HEK293 (cell line): ENCODE measurements at regions not wholly inside any gene's neighbourhood (a gene's known extent, or its start where the extent isn't known, plus 50 kb on each side); places are given as distances from the start of the nearest gene placed in this dataset.
A peak's percentile ranks its signal among the peaks of the same experiment; 100 is the strongest.

Experiments used
- CTCF ChIA-PET: fragments of 350-600 bp; formaldehyde crosslinking; extraction: SDS; loops from one replicate; lab custom pipeline; 2021; ENCODE audit warnings: antibody characterized with exemption; lab: Yijun Ruan, JAX
- POLR2A ChIA-PET: fragments of 300-600 bp; formaldehyde crosslinking; extraction: SDS; loops from one replicate; lab custom pipeline; 2020; ENCODE audit warnings: antibody characterized with exemption, inconsistent platforms; lab: Yijun Ruan, JAX
- H3K27ac ChIP-seq: fragments of 200-500 bp; sonication (Bioruptor generic); 2 replicates; pipeline ENCODE4 v1.5.1; 2014; ENCODE audit warnings: low read depth, low read length, control low read depth, inconsistent platforms; ENCODE audit errors: extremely low read depth
- H3K36me3 ChIP-seq, 2 experiments: fragments of 200-500 bp in 1 of 2; sonication (Bioruptor generic) in 1 of 2; 1 replicate in 1 of 2; 2 replicates in 1 of 2; pipeline ENCODE4 v1.5.1; 2014 to 2017; ENCODE audit warnings: inconsistent platforms in 2 of 2, low read length in 2 of 2; ENCODE audit not compliant: control insufficient read depth in 2 of 2, insufficient read depth in 1 of 2
- H3K4me1 ChIP-seq: fragments of 200-500 bp; sonication (Bioruptor generic); 2 replicates; pipeline ENCODE4 v1.5.1; 2014; ENCODE audit warnings: mild to moderate bottlenecking, low read length, inconsistent platforms; ENCODE audit not compliant: control insufficient read depth, insufficient read depth
- H3K4me3 ChIP-seq: 2 replicates; pipeline ENCODE4 v1.5.1; 2011; ENCODE audit warnings: low read depth, mild to moderate bottlenecking, control low read depth, low read length, moderate library complexity
- H3K9me3 ChIP-seq: fragments of 200-500 bp; sonication (Bioruptor generic); 2 replicates; pipeline ENCODE4 v1.5.1; 2014; ENCODE audit warnings: low read depth, low read length, inconsistent platforms; ENCODE audit not compliant: control insufficient read depth, insufficient read depth
- ATF2 ChIP-seq: fragments of 450-650 bp; formaldehyde crosslinking; IDR thresholded peaks from 2 replicates; pipeline ENCODE4 v1.5.1; 2016; ENCODE audit warnings: missing biosample characterization, missing genetic modification characterization, low read depth
- GLI4 ChIP-seq: fragments of 450-650 bp; formaldehyde crosslinking; IDR thresholded peaks from 2 replicates; pipeline ENCODE4 v1.5.1; 2016; ENCODE audit warnings: missing biosample characterization, missing genetic modification characterization
- GLIS1 ChIP-seq: fragments of 450-650 bp; formaldehyde crosslinking; IDR thresholded peaks from 2 replicates; pipeline ENCODE4 v1.5.1; 2016; ENCODE audit warnings: missing biosample characterization, missing genetic modification characterization
- ZBTB49 ChIP-seq: fragments of 450-650 bp; formaldehyde crosslinking; IDR thresholded peaks from 2 replicates; pipeline ENCODE4 v1.5.1; 2016; ENCODE audit warnings: missing biosample characterization, missing genetic modification characterization, low read depth
- ZIC2 ChIP-seq: fragments of 450-650 bp; formaldehyde crosslinking; IDR thresholded peaks from 2 replicates; pipeline ENCODE4 v1.5.1; 2016; ENCODE audit warnings: missing biosample characterization, missing genetic modification characterization
- ZNF274 ChIP-seq, 2 experiments: fragments of 200-500 bp in 1 of 2; fragments of 450-650 bp in 1 of 2; sonication (Bioruptor generic) in 1 of 2; formaldehyde crosslinking in 1 of 2; IDR thresholded peaks; 2 replicates each; pipeline versions ENCODE4 v1.5.1 to v1.6.1; 2014 to 2016; ENCODE audit warnings: borderline replicate concordance in 1 of 2, inconsistent platforms in 1 of 2, low read length in 1 of 2, missing biosample characterization in 1 of 2, missing genetic modification characterization in 1 of 2
- ZNF362 ChIP-seq: fragments of 450-650 bp; formaldehyde crosslinking; IDR thresholded peaks from 2 replicates; pipeline ENCODE4 v1.5.1; 2016; ENCODE audit warnings: missing biosample characterization, missing genetic modification characterization
- ZNF404 ChIP-seq: fragments of 450-650 bp; formaldehyde crosslinking; IDR thresholded peaks from 2 replicates; pipeline ENCODE4 v1.5.1; 2017; ENCODE audit warnings: missing biosample characterization, missing genetic modification characterization
- ZNF433 ChIP-seq: fragments of 450-650 bp; formaldehyde crosslinking; IDR thresholded peaks from 2 replicates; pipeline ENCODE4 v1.5.1; 2016; ENCODE audit warnings: missing biosample characterization, missing genetic modification characterization, low read depth
- ZNF747 ChIP-seq: fragments of 450-650 bp; formaldehyde crosslinking; IDR thresholded peaks from 2 replicates; pipeline ENCODE4 v1.5.1; 2016; ENCODE audit warnings: missing biosample characterization, missing genetic modification characterization
- ZNF785 ChIP-seq: fragments of 450-650 bp; formaldehyde crosslinking; IDR thresholded peaks from 2 replicates; pipeline ENCODE4 v1.5.1; 2016; ENCODE audit warnings: missing biosample characterization, missing genetic modification characterization
- ZXDB ChIP-seq: fragments of 450-650 bp; formaldehyde crosslinking; IDR thresholded peaks from 2 replicates; pipeline ENCODE4 v1.5.1; 2016; ENCODE audit warnings: missing biosample characterization, missing genetic modification characterization

- TF ChIP-seq ZBTB49 (tag by site-specific recombination), result no peak
- no peak for TF ChIP-seq ZNF785 (tag by site-specific recombination)
- no peak for TF ChIP-seq ZXDB (tag by site-specific recombination)
- TF ChIP-seq ZIC2 (tag by site-specific recombination), result no peak
- TF ChIP-seq ZNF274 (IDR thresholded peaks at IDR 0.05; ENCODE audit: low read length), result no peak
- TF ChIP-seq ZNF274 (tag by site-specific recombination; IDR thresholded peaks at IDR 0.05; ENCODE audit: borderline replicate concordance), result no peak
- TF ChIP-seq, all 188 proteins: peak for 0
Measured at GRCh38 chr5:62935660-62936059, 357.0 kb downstream of the LRRC70 start (continued).

- Histone ChIP-seq H3K4me1 (no peaks in the 10 kb centered on the region), H3K36me3 (no peaks in the 10 kb centered on the region), H3K27ac (no peak overlapping the region), H3K9me3 (no peaks in the 10 kb centered on the region), H3K4me3 (no peak overlapping the region)
- ChIA-PET POLR2A (no interaction called here), CTCF (no interaction called here)
- TF ChIP-seq GLI4, result no peak
- no peak for TF ChIP-seq ZNF362 (tag by site-specific recombination)
- peak; percentile 73 for TF ChIP-seq ATF2 (tag by site-specific recombination)
Measured at GRCh38 chr5:62934319-62934718, 355.7 kb downstream of the LRRC70 start.

- Histone ChIP-seq H3K27ac (no peak overlapping the region), H3K36me3 (no peaks in the 10 kb centered on the region), H3K4me1 (no peaks in the 10 kb centered on the region), H3K9me3 (no peaks in the 10 kb centered on the region), H3K4me3 (no peak overlapping the region)
- no peak for TF ChIP-seq ZNF404
- no peak for TF ChIP-seq ZNF433 (tag by site-specific recombination)
- ChIA-PET POLR2A (no interaction called here), CTCF (no interaction called here)
Measured at GRCh38 chr5:62933261-62933660, 354.6 kb downstream of the LRRC70 start.

- CTCF ChIA-PET, result no interaction called here
- no peaks in the 10 kb centered on the region for H3K4me1 ChIP-seq
Measured at GRCh38 chr5:62931153-62931950, 352.7 kb downstream of the LRRC70 start.

More at GRCh38 chr5:62931153-62931950, 352.7 kb downstream of the LRRC70 start:
- 0 out of 2 replicates have a peak, but pooled peaks have one; percentile 19 for TF ChIP-seq GLIS1 (tag by site-specific recombination)
- TF ChIP-seq ZNF747 (tag by site-specific recombination), result no peak
- Histone ChIP-seq H3K36me3 (no peaks in the 10 kb centered on the region), H3K9me3 (no peaks in the 10 kb centered on the region), H3K4me3 (no peak overlapping the region), H3K27ac (no peak overlapping the region)
- POLR2A ChIA-PET, result no interaction called here
